IMR-90 (cell line): ENCODE measurements at regions not wholly inside any gene's neighbourhood (a gene's known extent, or its start where the extent isn't known, plus 50 kb on each side); places are given as distances from the start of the nearest gene placed in this dataset.

Source experiments
- ATAC-seq: fragments of 200-7000 bp; cut with Tn5 transposase; 2 replicates; pipeline ENCODE4 v1.9.1; 2020; ENCODE audit warnings: low read depth, mild to moderate bottlenecking, moderate library complexity
- BruUV-seq: library from RNA; stranded (reverse); fragments of 400-500 nt; replicated peaks from 2 replicates; lab custom pipeline; 2021; lab: Mats Ljungman, UMichigan
- CTCF ChIA-PET: fragments of 300-600 bp; formaldehyde crosslinking; extraction: SDS; loops from one replicate; lab custom pipeline; 2021; ENCODE audit warnings: antibody characterized with exemption; lab: Yijun Ruan, JAX
- POLR2A ChIA-PET: fragments of 300-600 bp; sonication (Branson Sonifier 250); formaldehyde crosslinking; loops from one replicate; lab custom pipeline; 2022; ENCODE audit warnings: antibody characterized with exemption; ENCODE audit not compliant: unreplicated experiment; lab: Charles Lee
- DNase-seq: peaks from one replicate; pipeline ENCODE4 v3.0.0; 2013
- H2AFZ ChIP-seq: replicated peaks from 2 replicates; pipeline ENCODE3; 2013; ENCODE audit warnings: low read length, mild to moderate bottlenecking; ENCODE audit not compliant: poor library complexity
- H2AK5ac ChIP-seq: 2 replicates; pipeline ENCODE4 v1.6.1; 2013; ENCODE audit warnings: low read depth, low read length, inconsistent platforms
- H2AK9ac ChIP-seq: replicated peaks from 2 replicates; pipeline ENCODE3; 2013; ENCODE audit warnings: mild to moderate bottlenecking, low read depth, low read length, moderate library complexity; ENCODE audit not compliant: poor library complexity
- H2BK120ac ChIP-seq: 2 replicates; pipeline ENCODE4 v1.6.1; 2013; ENCODE audit warnings: low read depth, low read length, inconsistent platforms
- H2BK15ac ChIP-seq: 3 replicates; pipeline ENCODE4 v1.6.1; 2013; ENCODE audit warnings: low read depth, low read length, inconsistent platforms
- H2BK20ac ChIP-seq: 2 replicates; pipeline ENCODE4 v1.6.1; 2013; ENCODE audit warnings: low read depth, mild to moderate bottlenecking, inconsistent platforms, low read length, moderate library complexity
- H2BK5ac ChIP-seq: 2 replicates; pipeline ENCODE4 v1.6.1; 2013; ENCODE audit warnings: mild to moderate bottlenecking, low read depth, low read length, inconsistent platforms; ENCODE audit not compliant: poor library complexity, severe bottlenecking
- H3K14ac ChIP-seq: replicated peaks from 2 replicates; pipeline ENCODE4 v1.6.1; 2013; ENCODE audit warnings: low read depth, low read length, inconsistent platforms
- H3K18ac ChIP-seq: 2 replicates; pipeline ENCODE4 v1.6.1; 2013; ENCODE audit warnings: low read depth, low read length, control low read depth
- H3K23ac ChIP-seq: 2 replicates; pipeline ENCODE4 v1.6.1; 2013; ENCODE audit warnings: low read depth, low read length, inconsistent platforms
- H3K27ac ChIP-seq: 2 replicates; pipeline ENCODE4 v1.5.1; 2013; ENCODE audit warnings: mild to moderate bottlenecking, control low read depth, low read length; ENCODE audit not compliant: insufficient read depth
- H3K27me3 ChIP-seq: 2 replicates; pipeline ENCODE4 v1.6.1; 2013; ENCODE audit warnings: low read length; ENCODE audit not compliant: control insufficient read depth, insufficient read depth
- H3K36me3 ChIP-seq: 2 replicates; pipeline ENCODE4 v1.6.1; 2013; ENCODE audit warnings: low read length, mixed read lengths; ENCODE audit not compliant: control insufficient read depth, insufficient read depth
- H3K4ac ChIP-seq: 2 replicates; pipeline ENCODE4 v1.6.1; 2013; ENCODE audit warnings: low read depth, low read length, inconsistent platforms
- H3K4me1 ChIP-seq: 2 replicates; pipeline ENCODE4 v1.6.1; 2013; ENCODE audit warnings: low read length, mixed read lengths; ENCODE audit not compliant: control insufficient read depth, insufficient read depth
- H3K4me2 ChIP-seq: 2 replicates; pipeline ENCODE4 v1.6.1; 2013; ENCODE audit warnings: low read depth, mild to moderate bottlenecking, control low read depth, low read length, moderate library complexity
- H3K4me3 ChIP-seq: 2 replicates; pipeline ENCODE4 v1.5.1; 2013; ENCODE audit warnings: low read depth, mild to moderate bottlenecking, control low read depth, low read length, moderate library complexity; ENCODE audit not compliant: insufficient read depth
- H3K56ac ChIP-seq: 2 replicates; pipeline ENCODE4 v1.6.1; 2013; ENCODE audit warnings: low read length, inconsistent platforms; ENCODE audit not compliant: insufficient read depth; ENCODE audit errors: extremely low read depth
- H3K79me1 ChIP-seq, 2 experiments: 2 replicates each; pipeline ENCODE4 v1.6.1; 2013; ENCODE audit warnings: low read length in 2 of 2, inconsistent platforms in 1 of 2, low read depth in 1 of 2
- H3K9ac ChIP-seq: 2 replicates; pipeline ENCODE4 v1.6.1; 2013; ENCODE audit warnings: low read depth, low read length, control low read depth
- H3K9me1 ChIP-seq: 2 replicates; pipeline ENCODE4 v1.6.1; 2013; ENCODE audit warnings: low read length, inconsistent platforms; ENCODE audit not compliant: insufficient read depth
- H3K9me3 ChIP-seq: 2 replicates; pipeline ENCODE4 v1.6.1; 2013; ENCODE audit warnings: low read length; ENCODE audit not compliant: control insufficient read depth, insufficient read depth
- H4K20me1 ChIP-seq: 2 replicates; pipeline ENCODE4 v1.6.1; 2013; ENCODE audit warnings: low read length, inconsistent platforms; ENCODE audit not compliant: insufficient read depth
- H4K5ac ChIP-seq: 2 replicates; pipeline ENCODE4 v1.6.1; 2013; ENCODE audit warnings: mild to moderate bottlenecking, low read depth, low read length, control low read depth
- H4K8ac ChIP-seq, 2 experiments: 2 replicates each; pipeline ENCODE4 v1.6.1; 2013; ENCODE audit warnings: low read depth in 2 of 2, low read length in 2 of 2, control low read depth in 1 of 2, inconsistent platforms in 1 of 2
- H4K91ac ChIP-seq: 2 replicates; pipeline ENCODE4 v1.6.1; 2013; ENCODE audit warnings: low read depth, low read length, inconsistent platforms; ENCODE audit not compliant: insufficient read depth
- BHLHE40 ChIP-seq: fragments of 150-350 bp; IDR thresholded peaks from 2 replicates; pipeline ENCODE4 v1.6.1; 2016; ENCODE audit warnings: mild to moderate bottlenecking, low read depth, low read length
- CEBPB ChIP-seq: IDR thresholded peaks from 2 replicates; pipeline ENCODE4 v1.6.1; 2012; ENCODE audit warnings: low read depth, low read length, improper control_type of control experiment
- CHD1 ChIP-seq: IDR thresholded peaks from 2 replicates; pipeline ENCODE4 v1.6.1; 2012; ENCODE audit warnings: low read depth, low read length, improper control_type of control experiment
- ELK1 ChIP-seq: fragments of 150-350 bp; IDR thresholded peaks from 2 replicates; pipeline ENCODE4 v1.6.1; 2016; ENCODE audit warnings: low read depth, mild to moderate bottlenecking, low read length, moderate library complexity, borderline replicate concordance
- FOS ChIP-seq: fragments of 150-350 bp; IDR thresholded peaks from 2 replicates; pipeline ENCODE4 v1.6.1; 2016; ENCODE audit warnings: low read depth, low read length
- MAFK ChIP-seq: IDR thresholded peaks from 2 replicates; pipeline ENCODE4 v1.6.1; 2012; ENCODE audit warnings: low read depth, low read length, improper control_type of control experiment
- MXI1 ChIP-seq: IDR thresholded peaks from 2 replicates; pipeline ENCODE4 v1.6.1; 2012; ENCODE audit warnings: low read depth, mild to moderate bottlenecking, low read length, moderate library complexity, borderline replicate concordance
- NFE2L2 ChIP-seq: fragments of 150-350 bp; IDR thresholded peaks from 2 replicates; pipeline ENCODE4 v1.6.1; 2016; ENCODE audit warnings: low read depth, mild to moderate bottlenecking, low read length
- RAD21 ChIP-seq: IDR thresholded peaks from 2 replicates; pipeline ENCODE4 v1.6.1; 2012; ENCODE audit warnings: low read length, improper control_type of control experiment
- RCOR1 ChIP-seq: IDR thresholded peaks from 2 replicates; pipeline ENCODE4 v1.6.1; 2012; ENCODE audit warnings: mild to moderate bottlenecking, low read length, improper control_type of control experiment; ENCODE audit not compliant: insufficient replicate concordance
- RFX5 ChIP-seq: IDR thresholded peaks from 2 replicates; pipeline ENCODE4 v1.8.0; 2012; ENCODE audit warnings: low read depth, mild to moderate bottlenecking, low read length, moderate library complexity
- SMC3 ChIP-seq: fragments of 150-350 bp; IDR thresholded peaks from 2 replicates; pipeline ENCODE4 v1.6.1; 2016; ENCODE audit warnings: low read depth, mild to moderate bottlenecking, antibody characterized with exemption, low read length, moderate library complexity
- WGBS, 2 experiments: methylation state at CpG; one replicate each; pipeline versions ENCODE4 v1.1.5 to v1.1.7; 2013; ENCODE audit warnings: missing lambda C conversion rate in 2 of 2; ENCODE audit not compliant: insufficient read length in 1 of 2; ENCODE audit errors: extremely low coverage in 2 of 2; 5-methylcytosine and 5-hydroxymethylcytosine counted together
- dilution Hi-C: fragments of 300-500 bp; cut with HindIII; formaldehyde crosslinking; loops from one replicate; pipeline ENCODE4 v1.14.3; 2018; ENCODE audit warnings: low sequenced_read_pairs; ENCODE audit not compliant: unreplicated experiment
- in situ Hi-C: fragments of 300-500 bp; cut with MboI; formaldehyde crosslinking; loops from 3 replicates; pipeline ENCODE4 v1.14.3; 2019; ENCODE audit warnings: low sequenced_read_pairs, inconsistent platforms, mixed read lengths
- intact Hi-C: fragments of 100-400 bp; cut with micrococcal nuclease; formaldehyde crosslinking; loops from 2 replicates; pipeline ENCODE4 v1.10.0; 2022
- TF ChIP-seq, protein P1 (sequence below): conservative IDR thresholded peaks from 2 replicates; pipeline ENCODE4 v1.5.1; 2012; ENCODE audit warnings: mild to moderate bottlenecking, low read depth, low read length, improper control_type of control experiment
- TF ChIP-seq, protein P2 (sequence below): fragments of 150-350 bp; IDR thresholded peaks from 2 replicates; pipeline ENCODE4 v1.6.1; 2017; ENCODE audit warnings: mild to moderate bottlenecking, antibody characterized with exemption, low read length, low read depth

DNA sequence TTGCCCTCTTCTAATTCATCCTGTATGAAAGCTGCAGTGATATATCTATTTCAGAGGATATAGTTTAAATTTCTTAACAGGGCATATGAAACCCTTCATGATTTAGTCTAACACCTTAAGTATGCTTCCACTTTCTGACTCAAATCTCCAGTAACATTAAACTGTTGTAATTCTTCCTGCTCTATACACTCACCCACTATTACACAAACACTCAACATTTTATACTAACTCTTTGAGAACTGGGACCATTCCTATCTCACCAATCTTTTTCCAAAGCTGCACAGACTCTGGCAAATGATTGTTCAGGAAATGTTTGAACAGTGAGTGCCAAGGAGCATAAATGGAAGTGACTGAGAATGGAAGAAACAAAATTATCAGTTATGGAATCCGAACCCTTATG is 560.4 kb upstream of the DPPA4 start:
- no peak overlapping the region for H2AK9ac ChIP-seq
- H3K4me2 ChIP-seq, result peak overlapping the region; percentile 27; the same call in 1 of the 2 replicates
- no peak overlapping the region for H3K4me3 ChIP-seq
- BruUV-seq, result no TSS peak
- WGBS, 2 experiments, result no CpG with 5 or more reads among the region's 1 CpG
- no peaks in the 10 kb centered on the region for H3K9me3 ChIP-seq
- no peak overlapping the region for H2BK15ac ChIP-seq
- no peak overlapping the region for H4K5ac ChIP-seq
- no peaks in the 10 kb centered on the region for H4K20me1 ChIP-seq
- H3K27me3 ChIP-seq, result no peaks in the 10 kb centered on the region
- no peak overlapping the region for H2AFZ ChIP-seq
- no peak overlapping the region for H4K91ac ChIP-seq
- no peak overlapping the region for H3K9ac ChIP-seq
- in situ Hi-C loops, result no loop called here
- no peak overlapping the region for H3K27ac ChIP-seq
- H2AK5ac ChIP-seq, result no peak overlapping the region
- no peaks in the 10 kb centered on the region for H3K4me1 ChIP-seq
- dilution Hi-C loops, result no loop called here
- H3K79me1 ChIP-seq, result no peaks in the 10 kb centered on the region
- H3K56ac ChIP-seq, result no peak overlapping the region
- DNase-seq, result peak; percentile 52
- peak; percentile 54 for ATAC-seq
- no peak overlapping the region for H2BK120ac ChIP-seq
- intact Hi-C loops, result no loop called here
- H3K23ac ChIP-seq, result no peak overlapping the region
- no peak overlapping the region for H2BK20ac ChIP-seq
- H3K14ac ChIP-seq, result no peak overlapping the region
- POLR2A ChIA-PET, result no interaction called here
- H4K8ac ChIP-seq, result no peak overlapping the region
- H3K36me3 ChIP-seq, result no peaks in the 10 kb centered on the region
- no peak overlapping the region; the same call in 1 of the 2 replicates for H3K18ac ChIP-seq
- H3K9me1 ChIP-seq, result no peaks in the 10 kb centered on the region
- CTCF ChIA-PET, result no interaction called here
- no peak overlapping the region for H3K4ac ChIP-seq
- TF ChIP-seq NFE2L2, result no peak
- TF ChIP-seq MAFK, result no peak
- no peak for TF ChIP-seq BHLHE40
- no peak for TF ChIP-seq RFX5
- TF ChIP-seq SMC3, result no peak
- no peak for TF ChIP-seq FOS
- TF ChIP-seq, protein P1, sequence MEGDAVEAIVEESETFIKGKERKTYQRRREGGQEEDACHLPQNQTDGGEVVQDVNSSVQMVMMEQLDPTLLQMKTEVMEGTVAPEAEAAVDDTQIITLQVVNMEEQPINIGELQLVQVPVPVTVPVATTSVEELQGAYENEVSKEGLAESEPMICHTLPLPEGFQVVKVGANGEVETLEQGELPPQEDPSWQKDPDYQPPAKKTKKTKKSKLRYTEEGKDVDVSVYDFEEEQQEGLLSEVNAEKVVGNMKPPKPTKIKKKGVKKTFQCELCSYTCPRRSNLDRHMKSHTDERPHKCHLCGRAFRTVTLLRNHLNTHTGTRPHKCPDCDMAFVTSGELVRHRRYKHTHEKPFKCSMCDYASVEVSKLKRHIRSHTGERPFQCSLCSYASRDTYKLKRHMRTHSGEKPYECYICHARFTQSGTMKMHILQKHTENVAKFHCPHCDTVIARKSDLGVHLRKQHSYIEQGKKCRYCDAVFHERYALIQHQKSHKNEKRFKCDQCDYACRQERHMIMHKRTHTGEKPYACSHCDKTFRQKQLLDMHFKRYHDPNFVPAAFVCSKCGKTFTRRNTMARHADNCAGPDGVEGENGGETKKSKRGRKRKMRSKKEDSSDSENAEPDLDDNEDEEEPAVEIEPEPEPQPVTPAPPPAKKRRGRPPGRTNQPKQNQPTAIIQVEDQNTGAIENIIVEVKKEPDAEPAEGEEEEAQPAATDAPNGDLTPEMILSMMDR, result no peak
- no peak for TF ChIP-seq CHD1
- no peak for TF ChIP-seq RAD21
- TF ChIP-seq RCOR1, result no peak
- TF ChIP-seq, protein P2, sequence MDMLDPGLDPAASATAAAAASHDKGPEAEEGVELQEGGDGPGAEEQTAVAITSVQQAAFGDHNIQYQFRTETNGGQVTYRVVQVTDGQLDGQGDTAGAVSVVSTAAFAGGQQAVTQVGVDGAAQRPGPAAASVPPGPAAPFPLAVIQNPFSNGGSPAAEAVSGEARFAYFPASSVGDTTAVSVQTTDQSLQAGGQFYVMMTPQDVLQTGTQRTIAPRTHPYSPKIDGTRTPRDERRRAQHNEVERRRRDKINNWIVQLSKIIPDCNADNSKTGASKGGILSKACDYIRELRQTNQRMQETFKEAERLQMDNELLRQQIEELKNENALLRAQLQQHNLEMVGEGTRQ, result no peak
- TF ChIP-seq ELK1, result no peak
- no peak for TF ChIP-seq MXI1
- no peak for TF ChIP-seq CEBPB
- peak overlapping the region; percentile 21 for H2BK5ac ChIP-seq
